ENCODE measurements at regions not wholly inside any gene's neighbourhood (a gene's known extent, or its start where the extent isn't known, plus 50 kb on each side); places are given as distances from the start of the nearest gene placed in this dataset.

GRCh38 chr15:72908713-72909112 lies 125.2 kb upstream of the ADPGK start:
- H3K9me3 ChIP-seq (ENCODE audit: insufficient read depth, low read depth, low read length) = no peaks in the 10 kb centered on the region
- no peaks in the 10 kb centered on the region for H4K20me1 ChIP-seq (ENCODE audit: insufficient read depth, low read length, poor library complexity, severe bottlenecking)
- H2AFZ ChIP-seq (ENCODE audit: low read length) = no peak overlapping the region
- H3K4me1 ChIP-seq (ENCODE audit: insufficient read depth, low read length, poor library complexity, severe bottlenecking) = no peaks in the 10 kb centered on the region
- H3K9me2 ChIP-seq (replicated peaks; ENCODE audit: low read depth, low read length) = no peaks in the 10 kb centered on the region
- H3K9ac ChIP-seq (ENCODE audit: low read depth, low read length, poor library complexity, severe bottlenecking) = no peak overlapping the region
- no peak overlapping the region for H3K4me2 ChIP-seq (ENCODE audit: low read depth, low read length, poor library complexity, severe bottlenecking)
- H3F3A ChIP-seq (ENCODE audit: low read depth) = no peaks in the 10 kb centered on the region
- TF ChIP-seq CTCF (conservative IDR thresholded peaks at IDR 0.05; ENCODE audit: low read length) (no peak), EZH2phosphoT487 (IDR thresholded peaks at IDR 0.05; ENCODE audit: borderline replicate concordance) (no peak)
- H3K27me3 ChIP-seq (ENCODE audit: insufficient read depth, low read length, poor library complexity, severe bottlenecking) = no peaks in the 10 kb centered on the region
- no peaks in the 10 kb centered on the region for H3K36me3 ChIP-seq (ENCODE audit: insufficient read depth, low read length)
- no peaks in the 10 kb centered on the region for H3K79me2 ChIP-seq (ENCODE audit: insufficient read depth, low read length)
- H3K4me3 ChIP-seq (ENCODE audit: low read length, poor library complexity, severe bottlenecking) = no peak overlapping the region

DNA sequence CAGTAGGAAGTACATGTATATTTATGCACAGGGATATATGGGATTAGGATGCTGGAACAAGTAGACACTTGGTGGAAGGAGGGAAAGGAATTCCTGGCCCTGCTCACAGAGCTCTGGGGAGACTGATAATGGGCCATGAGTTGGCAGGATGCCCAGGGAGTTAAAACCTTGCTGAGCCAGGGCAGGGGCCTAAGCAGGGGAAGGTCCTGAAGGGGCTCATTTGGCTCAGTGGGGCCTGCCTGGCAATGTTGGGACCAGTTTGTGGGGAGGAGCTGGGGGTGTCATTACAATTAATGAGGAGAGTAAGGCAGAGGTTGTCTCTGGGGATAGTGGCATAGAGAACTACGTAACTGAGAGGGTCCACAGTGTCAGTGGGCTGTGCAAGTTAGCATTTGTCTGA lies 124.2 kb upstream of the ADPGK start:
- Histone ChIP-seq H3K9me2 (replicated peaks; ENCODE audit: low read depth, low read length) (no peaks in the 10 kb centered on the region), H4K20me1 (ENCODE audit: insufficient read depth, low read length, poor library complexity, severe bottlenecking) (no peaks in the 10 kb centered on the region), H3K9me3 (ENCODE audit: insufficient read depth, low read depth, low read length) (no peaks in the 10 kb centered on the region), H3F3A (ENCODE audit: low read depth) (no peaks in the 10 kb centered on the region), H3K4me1 (ENCODE audit: insufficient read depth, low read length, poor library complexity, severe bottlenecking) (no peaks in the 10 kb centered on the region), H3K27me3 (ENCODE audit: insufficient read depth, low read length, poor library complexity, severe bottlenecking) (no peaks in the 10 kb centered on the region), H2AFZ (ENCODE audit: low read length) (no peak overlapping the region), H3K4me3 (ENCODE audit: low read length, poor library complexity, severe bottlenecking) (no peak overlapping the region), H3K79me2 (ENCODE audit: insufficient read depth, low read length) (no peaks in the 10 kb centered on the region), H3K4me2 (ENCODE audit: low read depth, low read length, poor library complexity, severe bottlenecking) (no peak overlapping the region), H3K36me3 (ENCODE audit: insufficient read depth, low read length) (no peaks in the 10 kb centered on the region), H3K9ac (ENCODE audit: low read depth, low read length, poor library complexity, severe bottlenecking) (no peak overlapping the region)
- no peak for TF ChIP-seq EZH2phosphoT487 (IDR thresholded peaks at IDR 0.05; ENCODE audit: borderline replicate concordance)
- no peak for TF ChIP-seq CTCF (conservative IDR thresholded peaks at IDR 0.05; ENCODE audit: low read length)

GRCh38 chr15:72902919-72903260 lies 119.3 kb upstream of the ADPGK start:
- no peak for TF ChIP-seq CTCF (conservative IDR thresholded peaks at IDR 0.05; ENCODE audit: low read length)
- TF ChIP-seq EZH2phosphoT487 (IDR thresholded peaks at IDR 0.05; ENCODE audit: borderline replicate concordance) = no peak
- H3K4me3 ChIP-seq (ENCODE audit: low read length, poor library complexity, severe bottlenecking) = no peak overlapping the region
- no peak overlapping the region for H2AFZ ChIP-seq (ENCODE audit: low read length)
- H3K27me3 ChIP-seq (ENCODE audit: insufficient read depth, low read length, poor library complexity, severe bottlenecking) = no peaks in the 10 kb centered on the region
- H3K4me1 ChIP-seq (ENCODE audit: insufficient read depth, low read length, poor library complexity, severe bottlenecking) = no peaks in the 10 kb centered on the region
- H3K79me2 ChIP-seq (ENCODE audit: insufficient read depth, low read length) = no peaks in the 10 kb centered on the region
- H3K9ac ChIP-seq (ENCODE audit: low read depth, low read length, poor library complexity, severe bottlenecking) = no peak overlapping the region
- H3K36me3 ChIP-seq (ENCODE audit: insufficient read depth, low read length) = no peaks in the 10 kb centered on the region
- no peaks in the 10 kb centered on the region for H4K20me1 ChIP-seq (ENCODE audit: insufficient read depth, low read length, poor library complexity, severe bottlenecking)
- H3K9me2 ChIP-seq (replicated peaks; ENCODE audit: low read depth, low read length) = no peaks in the 10 kb centered on the region
- no peaks in the 10 kb centered on the region for H3F3A ChIP-seq (ENCODE audit: low read depth)
- no peaks in the 10 kb centered on the region for H3K9me3 ChIP-seq (ENCODE audit: insufficient read depth, low read depth, low read length)
- H3K4me2 ChIP-seq (ENCODE audit: low read depth, low read length, poor library complexity, severe bottlenecking) = no peak overlapping the region

All from Loucy (cell line).